Ascending aorta (tissue), 2 donors: ENCODE measurements at regions not wholly inside any gene's neighbourhood (a gene's known extent, or its start where the extent isn't known, plus 50 kb on each side); places are given as distances from the start of the nearest gene placed in this dataset.

Experiments used
- DNase-seq, 2 donors: peaks; one replicate each; pipeline ENCODE4 v3.0.0-alpha.2; 2019; ENCODE audit warnings: low spot score in 2 of 2
- H3K27ac ChIP-seq, 2 donors: fragments of 200-600 bp; sonication (generic); one replicate each; pipeline ENCODE4 v1.5.1; 2016 to 2017; ENCODE audit warnings: mild to moderate bottlenecking in 1 of 2
- H3K27me3 ChIP-seq: fragments of 200-600 bp; sonication (generic); one replicate; pipeline ENCODE4 v1.5.1; 2017
- H3K36me3 ChIP-seq, 2 donors: fragments of 200-600 bp; sonication (generic); one replicate each; pipeline ENCODE4 v1.5.1; 2016
- H3K4me1 ChIP-seq, 2 donors: fragments of 200-600 bp; sonication (generic); one replicate each; pipeline ENCODE4 v1.5.1; 2016 to 2017; ENCODE audit warnings: mild to moderate bottlenecking in 1 of 2
- H3K4me3 ChIP-seq, 2 donors: fragments of 200-600 bp; sonication (generic); one replicate each; pipeline ENCODE4 v1.5.1; 2016 to 2017; ENCODE audit warnings: mild to moderate bottlenecking in 1 of 2
- H3K9me3 ChIP-seq, 2 donors: fragments of 200-600 bp; sonication (generic); one replicate each; pipeline ENCODE4 v1.5.1; 2016
- intact Hi-C: fragments of 100-400 bp; cut with DNase I; formaldehyde crosslinking; loops from one replicate; pipeline ENCODE4 v1.15.1; 2023
- TF ChIP-seq, protein P1 (sequence below), 3 experiments: fragments of 200-600 bp in 2 of 3; fragments of 450-650 bp in 1 of 3; sonication (generic) in 2 of 3; IDR thresholded peaks; one replicate each; pipeline ENCODE4 v1.5.1; 2016 to 2019; ENCODE audit warnings: antibody characterized with exemption in 3 of 3, mild to moderate bottlenecking in 1 of 3, moderate library complexity in 1 of 3

GRCh38 chr9:102778746-102779145, 216.4 kb upstream of the CYLC2 start:
- Histone ChIP-seq H3K36me3 (no peaks in the 10 kb centered on the region), H3K27ac (no peak overlapping the region), H3K9me3 (no peaks in the 10 kb centered on the region), H3K4me3 (no peak overlapping the region), H3K4me1 (no peaks in the 10 kb centered on the region), H3K27me3 (no peaks in the 10 kb centered on the region)
- intact Hi-C loops, result no loop called here
- no peak for DNase-seq
- TF ChIP-seq, protein P1, sequence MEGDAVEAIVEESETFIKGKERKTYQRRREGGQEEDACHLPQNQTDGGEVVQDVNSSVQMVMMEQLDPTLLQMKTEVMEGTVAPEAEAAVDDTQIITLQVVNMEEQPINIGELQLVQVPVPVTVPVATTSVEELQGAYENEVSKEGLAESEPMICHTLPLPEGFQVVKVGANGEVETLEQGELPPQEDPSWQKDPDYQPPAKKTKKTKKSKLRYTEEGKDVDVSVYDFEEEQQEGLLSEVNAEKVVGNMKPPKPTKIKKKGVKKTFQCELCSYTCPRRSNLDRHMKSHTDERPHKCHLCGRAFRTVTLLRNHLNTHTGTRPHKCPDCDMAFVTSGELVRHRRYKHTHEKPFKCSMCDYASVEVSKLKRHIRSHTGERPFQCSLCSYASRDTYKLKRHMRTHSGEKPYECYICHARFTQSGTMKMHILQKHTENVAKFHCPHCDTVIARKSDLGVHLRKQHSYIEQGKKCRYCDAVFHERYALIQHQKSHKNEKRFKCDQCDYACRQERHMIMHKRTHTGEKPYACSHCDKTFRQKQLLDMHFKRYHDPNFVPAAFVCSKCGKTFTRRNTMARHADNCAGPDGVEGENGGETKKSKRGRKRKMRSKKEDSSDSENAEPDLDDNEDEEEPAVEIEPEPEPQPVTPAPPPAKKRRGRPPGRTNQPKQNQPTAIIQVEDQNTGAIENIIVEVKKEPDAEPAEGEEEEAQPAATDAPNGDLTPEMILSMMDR (IDR thresholded peaks at IDR 0.05), result no peak

DNA sequence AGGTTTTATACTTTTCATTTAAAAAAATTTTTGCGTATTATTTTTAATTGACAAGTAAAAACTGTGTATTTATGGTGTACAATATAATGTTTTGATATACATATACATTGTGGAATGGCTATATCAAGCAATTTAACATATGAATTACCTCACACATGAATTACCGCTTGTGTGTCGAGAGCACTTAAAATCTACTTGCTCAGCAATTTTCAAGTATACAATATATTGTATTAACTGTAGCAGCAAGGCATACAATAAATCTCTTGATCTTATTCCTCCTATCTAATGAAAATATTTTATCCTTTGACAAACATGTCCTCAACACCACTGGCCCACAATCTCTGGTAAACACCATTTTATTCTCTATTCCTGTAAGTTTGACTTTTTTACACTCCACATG, 224.4 kb upstream of the CYLC2 start:
- TF ChIP-seq, protein P1 (IDR thresholded peaks at IDR 0.05), result no peak

GRCh38 chr9:102769307-102769706, 225.8 kb upstream of the CYLC2 start:
- TF ChIP-seq, protein P1 (IDR thresholded peaks at IDR 0.05), result no peak
- DNase-seq, result no peak
- Histone ChIP-seq H3K4me1 (no peaks in the 10 kb centered on the region), H3K27me3 (no peaks in the 10 kb centered on the region), H3K4me3 (no peak overlapping the region), H3K9me3 (no peaks in the 10 kb centered on the region), H3K36me3 (no peaks in the 10 kb centered on the region), H3K27ac (no peak overlapping the region)
- intact Hi-C loops, result no loop called here

More for the DNA sequence above, 224.4 kb upstream of the CYLC2 start:
- DNase-seq, result no peak
- Histone ChIP-seq H3K27me3 (no peaks in the 10 kb centered on the region), H3K9me3 (no peaks in the 10 kb centered on the region), H3K4me1 (no peaks in the 10 kb centered on the region), H3K36me3 (no peaks in the 10 kb centered on the region), H3K4me3 (no peak overlapping the region), H3K27ac (no peak overlapping the region)
- intact Hi-C loops, result no loop called here

DNA sequence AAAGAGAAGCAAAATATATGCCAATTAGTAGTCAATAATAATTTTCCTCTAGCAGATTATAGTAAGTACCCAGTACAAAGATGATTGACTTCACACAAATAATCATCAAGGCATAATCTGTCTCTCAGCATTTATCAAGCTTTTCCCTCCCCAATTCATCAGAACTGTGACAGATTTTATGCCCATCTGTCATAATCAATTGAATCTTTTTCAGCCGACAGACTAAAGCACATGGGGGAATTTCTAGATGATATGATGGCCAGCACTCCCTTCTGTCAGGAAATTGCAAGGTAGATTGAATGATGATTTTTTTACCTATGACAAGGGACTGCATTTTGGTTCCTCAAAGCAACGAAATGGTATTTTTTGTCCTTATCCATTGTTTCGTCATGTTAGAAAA, 227.1 kb upstream of the CYLC2 start:
- DNase-seq, result no peak
- no peaks in the 10 kb centered on the region for H3K9me3 ChIP-seq
- H3K4me3 ChIP-seq, result no peak overlapping the region
- H3K27ac ChIP-seq, result no peak overlapping the region
- TF ChIP-seq, protein P1 (IDR thresholded peaks at IDR 0.05), result no peak
- intact Hi-C loops, result no loop called here
- H3K36me3 ChIP-seq, result no peaks in the 10 kb centered on the region
- no peaks in the 10 kb centered on the region for H3K4me1 ChIP-seq
- no peaks in the 10 kb centered on the region for H3K27me3 ChIP-seq

GRCh38 chr9:102767076-102767475, 228.1 kb upstream of the CYLC2 start:
- intact Hi-C loops, result no loop called here
- Histone ChIP-seq H3K4me3 (no peak overlapping the region), H3K27ac (no peak overlapping the region), H3K4me1 (no peaks in the 10 kb centered on the region), H3K27me3 (no peaks in the 10 kb centered on the region), H3K36me3 (no peaks in the 10 kb centered on the region), H3K9me3 (no peaks in the 10 kb centered on the region)
- TF ChIP-seq, protein P1 (IDR thresholded peaks at IDR 0.05), result no peak
- no peak for DNase-seq

- no peak for DNase-seq
- TF ChIP-seq, protein P1 (IDR thresholded peaks at IDR 0.05), result no peak
- H3K27ac ChIP-seq, result no peak overlapping the region
- H3K27me3 ChIP-seq, result no peaks in the 10 kb centered on the region
- no peaks in the 10 kb centered on the region for H3K36me3 ChIP-seq
- H3K4me1 ChIP-seq, result no peaks in the 10 kb centered on the region
- intact Hi-C loops, result no loop called here
- no peak overlapping the region for H3K4me3 ChIP-seq
- H3K9me3 ChIP-seq, result no peaks in the 10 kb centered on the region
Measured at GRCh38 chr9:102740578-102740977, 254.6 kb upstream of the CYLC2 start.
